NK-92 treated with Interleukin-12 subunit alpha and Interleukin-12 subunit beta, amount 100 ng/mL, for 24 hours (cell line): ENCODE measurements at regions not wholly inside any gene's neighbourhood (a gene's known extent, or its start where the extent isn't known, plus 50 kb on each side); places are given as distances from the start of the nearest gene placed in this dataset.
"Not testable (repeated sequence)": the region's sequence is repeated elsewhere in the genome, so short reads cannot be mapped to it uniquely, and the experiment has no call there.

Experiments used
- DNase-seq: peaks from one replicate; lab custom pipeline; 2025; lab: John Stamatoyannopoulos, UW

GRCh38 chr13:58994077-58994476 lies 1169.7 kb downstream of the DIAPH3 start:
- no peak for DNase-seq

GRCh38 chr13:58994777-58995176 lies 1169.0 kb downstream of the DIAPH3 start:
- no peak for DNase-seq

- DNase-seq, result no peak
Observed at GRCh38 chr13:58998716-58999115, 1165.0 kb downstream of the DIAPH3 start.

GRCh38 chr13:58999851-59000250 lies 1163.9 kb downstream of the DIAPH3 start:
- no peak for DNase-seq

GRCh38 chr13:59000770-59001169 lies 1163.0 kb downstream of the DIAPH3 start:
- DNase-seq, result no peak

GRCh38 chr13:59012731-59013130 lies 1151.0 kb downstream of the DIAPH3 start:
- DNase-seq, result no peak

GRCh38 chr13:59016250-59016649 lies 1147.5 kb downstream of the DIAPH3 start:
- DNase-seq, result no peak

- DNase-seq, result no peak
Observed at GRCh38 chr13:59024434-59024833, 1139.3 kb downstream of the DIAPH3 start.

GRCh38 chr13:59034198-59034597 lies 1129.5 kb downstream of the DIAPH3 start:
- no peak for DNase-seq

- no peak for DNase-seq
Observed at GRCh38 chr13:59038824-59039223, 1124.9 kb downstream of the DIAPH3 start.

GRCh38 chr13:59043016-59043415 lies 1120.7 kb downstream of the DIAPH3 start:
- DNase-seq, result no peak

- DNase-seq, result no peak
Observed at GRCh38 chr13:59047546-59047945, 1116.2 kb downstream of the DIAPH3 start.

GRCh38 chr13:59061621-59062020 lies 1102.1 kb downstream of the DIAPH3 start:
- no peak for DNase-seq

GRCh38 chr13:59064042-59064441 lies 1099.7 kb downstream of the DIAPH3 start:
- DNase-seq, result no peak

- DNase-seq, result not testable (repeated sequence)
Observed at GRCh38 chr13:59076386-59076785, 1087.3 kb downstream of the DIAPH3 start.

GRCh38 chr13:59086147-59086546 lies 1077.6 kb downstream of the DIAPH3 start:
- DNase-seq, result no peak

GRCh38 chr13:59088716-59089115 lies 1075.0 kb downstream of the DIAPH3 start:
- no peak for DNase-seq

- DNase-seq, result no peak
Observed at GRCh38 chr13:59094181-59094580, 1069.5 kb downstream of the DIAPH3 start.

- DNase-seq, result no peak
Observed at GRCh38 chr13:59099182-59099974, 1064.3 kb downstream of the DIAPH3 start.

GRCh38 chr13:59103004-59103768 lies 1060.5 kb downstream of the DIAPH3 start:
- DNase-seq, result no peak

GRCh38 chr13:59111751-59112171 lies 1052.0 kb downstream of the DIAPH3 start:
- no peak for DNase-seq

- DNase-seq, result no peak
Observed at GRCh38 chr13:59112221-59112718, 1051.5 kb downstream of the DIAPH3 start.

GRCh38 chr13:59119475-59119874 lies 1044.3 kb downstream of the DIAPH3 start:
- no peak for DNase-seq
